ENCODE measurements at regions not wholly inside any gene's neighbourhood (a gene's known extent, or its start where the extent isn't known, plus 50 kb on each side); places are given as distances from the start of the nearest gene placed in this dataset.
"Not testable (repeated sequence)": the region's sequence is repeated elsewhere in the genome, so short reads cannot be mapped to it uniquely, and the experiment has no call there.

GRCh38 chr2:132276571-132276981 lies 114.8 kb upstream of the ANKRD30BL start:
- Histone ChIP-seq H3K27ac (no peak overlapping the region), H3K27me3 (no peaks in the 10 kb centered on the region), H3K9me3 (no peaks in the 10 kb centered on the region), H3K4me1 (no peaks in the 10 kb centered on the region), H3K4me3 (no peak overlapping the region), H3K36me3 (ENCODE audit: low read depth, missing control alignments) (no peaks in the 10 kb centered on the region)
- TF ChIP-seq CTCF (IDR thresholded peaks at IDR 0.05) (no peak), POLR2A (IDR thresholded peaks at IDR 0.05) (no peak)
- no peak for DNase-seq
- WGBS, 2 donors, result 78 to 79% methylated on average over 10 of the region's 10 CpGs
- intact Hi-C loops (cut with DNase I; ENCODE audit: low total_unique reads), result no loop called here

- 67 to 69% methylated on average over 15 to 23 of the region's 23 CpGs for WGBS, 2 donors
- TF ChIP-seq CTCF (IDR thresholded peaks at IDR 0.05) (no peak), POLR2A (IDR thresholded peaks at IDR 0.05) (no peak)
- Histone ChIP-seq H3K4me3 (peak overlapping the region in 1 of 2 donors; percentile 26), H3K4me1 (no peaks in the 10 kb centered on the region), H3K9me3 (no peaks in the 10 kb centered on the region), H3K27ac (no peak overlapping the region), H3K27me3 (no peaks in the 10 kb centered on the region), H3K36me3 (ENCODE audit: low read depth, missing control alignments) (no peaks in the 10 kb centered on the region)
- intact Hi-C loops (cut with DNase I; ENCODE audit: low total_unique reads), result no loop called here
- no peak for DNase-seq
These were observed 116.5 kb upstream of the ANKRD30BL start for GRCh38 chr2:132278267-132278666.

DNA sequence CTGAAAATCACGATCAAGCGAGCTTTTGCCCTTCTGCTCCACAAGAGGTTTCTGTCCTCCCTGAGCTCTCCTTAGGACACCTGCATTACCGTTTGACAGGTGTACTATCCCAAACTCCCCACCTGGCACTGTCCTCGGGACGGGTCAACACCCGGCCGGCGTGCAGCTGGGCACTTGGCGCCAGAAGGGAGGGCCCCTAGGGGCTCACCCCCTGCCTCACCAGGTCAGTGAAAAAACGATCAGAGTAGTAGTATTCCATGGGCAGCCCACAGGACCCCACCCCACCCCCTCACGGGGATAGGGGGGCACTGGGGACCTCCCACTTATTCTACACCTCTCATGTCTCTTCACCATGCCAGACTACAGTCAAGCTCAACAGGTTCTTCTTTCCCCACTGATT lies 117.6 kb upstream of the ANKRD30BL start:
- intact Hi-C loops (cut with DNase I; ENCODE audit: low total_unique reads), result no loop called here
- DNase-seq, result no peak
- H3K27ac ChIP-seq, result no peak overlapping the region
- H3K9me3 ChIP-seq, result no peaks in the 10 kb centered on the region
- H3K36me3 ChIP-seq (ENCODE audit: low read depth, missing control alignments), result no peaks in the 10 kb centered on the region
- TF ChIP-seq CTCF (IDR thresholded peaks at IDR 0.05), result no peak
- TF ChIP-seq POLR2A (IDR thresholded peaks at IDR 0.05), result no peak
- no peaks in the 10 kb centered on the region for H3K4me1 ChIP-seq
- 87 to 88% methylated on average over 4 to 11 of the region's 11 CpGs for WGBS, 2 donors
- no peaks in the 10 kb centered on the region for H3K27me3 ChIP-seq
- H3K4me3 ChIP-seq, result no peak overlapping the region

DNA sequence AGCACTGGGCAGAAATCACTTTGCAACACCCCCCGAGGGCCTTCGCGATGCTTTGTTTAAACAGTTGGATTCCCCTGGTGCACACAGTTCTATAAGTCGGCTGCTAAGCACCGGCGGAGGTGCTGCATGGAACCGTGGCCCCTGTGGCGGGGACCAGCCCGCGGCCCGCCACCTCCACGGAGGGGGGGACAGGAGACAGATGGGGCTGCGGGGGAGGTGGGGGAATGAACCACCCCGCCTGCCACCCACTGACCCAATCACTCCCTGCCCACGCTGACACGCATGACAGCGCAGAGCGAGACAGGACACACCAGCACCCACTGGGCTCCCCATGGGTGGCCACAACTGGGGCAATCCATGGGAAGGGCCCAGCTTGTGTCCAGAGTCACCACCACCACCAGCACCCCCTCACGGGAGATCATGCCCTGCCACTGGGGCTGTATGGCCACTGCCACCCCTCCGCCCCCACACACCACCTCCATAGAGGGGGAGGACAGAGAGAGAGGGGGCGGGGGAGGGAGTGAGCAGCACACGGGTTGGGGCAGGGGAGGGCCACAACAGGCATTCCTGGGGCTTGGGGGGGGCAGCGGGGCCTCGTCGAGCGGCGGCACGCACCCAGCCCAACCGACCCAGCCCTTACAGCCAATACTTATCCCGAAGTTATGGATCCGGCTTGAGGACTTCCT lies 118.3 kb upstream of the ANKRD30BL start:
- H3K36me3 ChIP-seq (ENCODE audit: low read depth, missing control alignments), result no peaks in the 10 kb centered on the region
- no peak overlapping the region for H3K4me3 ChIP-seq
- H3K4me1 ChIP-seq, result no peaks in the 10 kb centered on the region
- intact Hi-C loops (cut with DNase I; ENCODE audit: low total_unique reads), result no loop called here
- no peaks in the 10 kb centered on the region for H3K27me3 ChIP-seq
- 93 to 98% methylated on average over 9 to 30 of the region's 31 CpGs for WGBS, 2 donors
- H3K27ac ChIP-seq, result no peak overlapping the region
- TF ChIP-seq CTCF (IDR thresholded peaks at IDR 0.05), result no peak
- TF ChIP-seq POLR2A (IDR thresholded peaks at IDR 0.05), result no peak
- no peak for DNase-seq
- H3K9me3 ChIP-seq, result no peaks in the 10 kb centered on the region

DNA sequence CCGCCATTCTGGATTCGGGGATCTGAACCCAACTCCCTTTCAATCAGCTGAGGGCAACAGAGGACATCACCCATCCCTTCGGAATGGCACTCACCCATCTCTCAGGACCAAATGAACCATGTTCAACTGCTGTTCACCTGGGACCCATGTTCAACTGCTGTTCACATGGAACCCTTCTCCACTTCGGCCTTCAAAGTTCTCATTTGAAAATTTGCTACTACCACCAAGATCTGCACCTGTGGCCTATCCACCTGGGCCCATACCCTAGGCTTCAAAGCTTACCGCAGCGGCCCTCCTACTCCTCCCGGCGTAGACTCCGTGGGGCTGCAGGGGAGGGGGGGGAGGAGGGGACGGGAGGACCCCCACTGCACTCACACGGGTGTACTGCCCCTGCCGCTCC lies 119.2 kb upstream of the ANKRD30BL start:
- Histone ChIP-seq H3K4me3 (no peak overlapping the region), H3K27ac (no peak overlapping the region), H3K4me1 (no peaks in the 10 kb centered on the region), H3K36me3 (ENCODE audit: low read depth, missing control alignments) (no peaks in the 10 kb centered on the region), H3K27me3 (no peaks in the 10 kb centered on the region), H3K9me3 (no peaks in the 10 kb centered on the region)
- TF ChIP-seq POLR2A (IDR thresholded peaks at IDR 0.05), result no peak
- TF ChIP-seq CTCF (IDR thresholded peaks at IDR 0.05), result no peak
- DNase-seq, result no peak
- 92 to 97% methylated on average over 12 of the region's 12 CpGs for WGBS, 2 donors
- intact Hi-C loops (cut with DNase I; ENCODE audit: low total_unique reads), result no loop called here

- H3K27ac ChIP-seq; H3K4me3 ChIP-seq; H3K4me1 ChIP-seq; H3K9me3 ChIP-seq; H3K36me3 ChIP-seq (ENCODE audit: low read depth, missing control alignments); intact Hi-C loops (cut with DNase I; ENCODE audit: low total_unique reads); H3K27me3 ChIP-seq; DNase-seq: not testable (repeated sequence)
- WGBS, 2 donors, result 88 to 91% methylated on average over 6 of the region's 6 CpGs
These were observed 120.4 kb upstream of the ANKRD30BL start for GRCh38 chr2:132282104-132282503.
